ENCODE measurements at regions not wholly inside any gene's neighbourhood (a gene's known extent, or its start where the extent isn't known, plus 50 kb on each side); places are given as distances from the start of the nearest gene placed in this dataset.

GRCh38 chr2:173676647-173677046 lies 288.5 kb downstream of the SP3 start:
- TF ChIP-seq CTCF (IDR thresholded peaks at IDR 0.05; ENCODE audit: insufficient read depth, low read length) (no peak), POLR2AphosphoS5 (IDR thresholded peaks at IDR 0.05; ENCODE audit: low read depth) (no peak), REST (IDR thresholded peaks at IDR 0.05; ENCODE audit: insufficient replicate concordance, low read depth) (no peak)
